BJ (cell line): ENCODE measurements at regions not wholly inside any gene's neighbourhood (a gene's known extent, or its start where the extent isn't known, plus 50 kb on each side); places are given as distances from the start of the nearest gene placed in this dataset.
"Not testable (repeated sequence)": the region's sequence is repeated elsewhere in the genome, so short reads cannot be mapped to it uniquely, and the experiment has no call there.

Source experiments
- CTCF ChIA-PET: fragments of 350-600 bp; formaldehyde crosslinking; extraction: SDS; loops from one replicate; lab custom pipeline; 2021; ENCODE audit warnings: antibody characterized with exemption, inconsistent platforms; lab: Yijun Ruan, JAX
- POLR2A ChIA-PET: fragments of 300-600 bp; sonication (Branson Sonifier 250); formaldehyde crosslinking; extraction: SDS; loops from one replicate; lab custom pipeline; 2021; ENCODE audit warnings: antibody characterized with exemption; lab: Charles Lee
- DNase-seq: peaks from one replicate; pipeline ENCODE4 v3.0.0-alpha.2; 2011; ENCODE audit warnings: low read depth
- H3K27me3 ChIP-seq: 2 replicates; pipeline ENCODE4 v1.6.0; 2011; ENCODE audit warnings: low read length; ENCODE audit not compliant: control insufficient read depth, insufficient read depth
- H3K36me3 ChIP-seq: 2 replicates; pipeline ENCODE4 v1.5.1; 2011; ENCODE audit warnings: low read length; ENCODE audit not compliant: control insufficient read depth, insufficient read depth
- H3K4me3 ChIP-seq: 2 replicates; pipeline ENCODE4 v1.5.1; 2011; ENCODE audit warnings: low read depth, mild to moderate bottlenecking, control low read depth, low read length
- CTCF ChIP-seq: IDR thresholded peaks from 2 replicates; pipeline ENCODE4 v1.5.1; 2011; ENCODE audit warnings: low read depth, mild to moderate bottlenecking, control low read depth, inconsistent platforms, low read length, moderate library complexity; ENCODE audit not compliant: insufficient read depth

GRCh38 chr5:25669645-25670401 lies 1025.0 kb upstream of the CDH10 start:
- POLR2A ChIA-PET = no interaction called here
- no peak for TF ChIP-seq CTCF

GRCh38 chr5:25662610-25663009 lies 1017.8 kb upstream of the CDH10 start:
- no peak for DNase-seq
- POLR2A ChIA-PET = no interaction called here
- no peak overlapping the region for H3K4me3 ChIP-seq
- no peaks in the 10 kb centered on the region for H3K36me3 ChIP-seq
- no peak for TF ChIP-seq CTCF
- CTCF ChIA-PET = no interaction called here
- H3K27me3 ChIP-seq = no peaks in the 10 kb centered on the region

More at GRCh38 chr5:25669645-25670401, 1025.0 kb upstream of the CDH10 start:
- no peak for DNase-seq
- CTCF ChIA-PET = no interaction called here
- Histone ChIP-seq H3K36me3 (no peaks in the 10 kb centered on the region), H3K27me3 (no peaks in the 10 kb centered on the region), H3K4me3 (no peak overlapping the region)

GRCh38 chr5:25650316-25650715 lies 1005.5 kb upstream of the CDH10 start:
- H3K4me3 ChIP-seq, H3K36me3 ChIP-seq, H3K27me3 ChIP-seq, POLR2A ChIA-PET, CTCF ChIA-PET, DNase-seq: not testable (repeated sequence)

GRCh38 chr5:25649628-25650265 lies 1005.0 kb upstream of the CDH10 start:
- ChIA-PET POLR2A (no interaction called here), CTCF (no interaction called here)
- Histone ChIP-seq H3K4me3 (no peak overlapping the region), H3K36me3 (no peaks in the 10 kb centered on the region), H3K27me3 (no peaks in the 10 kb centered on the region)
- TF ChIP-seq CTCF = no peak
- DNase-seq = no peak

GRCh38 chr5:25646421-25647341 lies 1001.9 kb upstream of the CDH10 start:
- Histone ChIP-seq H3K36me3 (no peaks in the 10 kb centered on the region), H3K27me3 (no peaks in the 10 kb centered on the region), H3K4me3 (no peak overlapping the region)
- ChIA-PET POLR2A (no interaction called here), CTCF (no interaction called here)
- TF ChIP-seq CTCF = no peak
- no peak for DNase-seq
